ENCODE measurements at regions not wholly inside any gene's neighbourhood (a gene's known extent, or its start where the extent isn't known, plus 50 kb on each side); places are given as distances from the start of the nearest gene placed in this dataset.

- peak; percentile 90 for DNase-seq
- H3K4me3 ChIP-seq (ENCODE audit: low read length): no peak overlapping the region
- H3K9me3 ChIP-seq (replicated peaks; ENCODE audit: control insufficient read depth, low read depth, low read length): no peaks in the 10 kb centered on the region
- no peaks in the 10 kb centered on the region for H3K36me3 ChIP-seq (ENCODE audit: control insufficient read depth, insufficient read depth, low read length)
- no peaks in the 10 kb centered on the region for H3K4me1 ChIP-seq (ENCODE audit: control insufficient read depth, insufficient read depth, low read length)
- no peak overlapping the region for H3K27ac ChIP-seq (ENCODE audit: low read length)
- H3K27me3 ChIP-seq (ENCODE audit: control insufficient read depth, insufficient read depth, low read length): no peaks in the 10 kb centered on the region
- no CpG with 5 or more reads among the region's 2 CpGs for WGBS (ENCODE audit: insufficient coverage)
These were observed 642.1 kb downstream of the KCTD16 start for GRCh38 chr5:144812763-144813162.

- Histone ChIP-seq H3K36me3 (ENCODE audit: control insufficient read depth, insufficient read depth, low read length) (no peaks in the 10 kb centered on the region), H3K27me3 (ENCODE audit: control insufficient read depth, insufficient read depth, low read length) (no peaks in the 10 kb centered on the region), H3K9me3 (replicated peaks; ENCODE audit: control insufficient read depth, low read depth, low read length) (no peaks in the 10 kb centered on the region), H3K27ac (ENCODE audit: low read length) (no peak overlapping the region), H3K4me3 (ENCODE audit: low read length) (no peak overlapping the region), H3K4me1 (ENCODE audit: control insufficient read depth, insufficient read depth, low read length) (no peaks in the 10 kb centered on the region)
- no peak for DNase-seq
These were observed 629.5 kb downstream of the KCTD16 start for GRCh38 chr5:144800169-144800568.

DNA sequence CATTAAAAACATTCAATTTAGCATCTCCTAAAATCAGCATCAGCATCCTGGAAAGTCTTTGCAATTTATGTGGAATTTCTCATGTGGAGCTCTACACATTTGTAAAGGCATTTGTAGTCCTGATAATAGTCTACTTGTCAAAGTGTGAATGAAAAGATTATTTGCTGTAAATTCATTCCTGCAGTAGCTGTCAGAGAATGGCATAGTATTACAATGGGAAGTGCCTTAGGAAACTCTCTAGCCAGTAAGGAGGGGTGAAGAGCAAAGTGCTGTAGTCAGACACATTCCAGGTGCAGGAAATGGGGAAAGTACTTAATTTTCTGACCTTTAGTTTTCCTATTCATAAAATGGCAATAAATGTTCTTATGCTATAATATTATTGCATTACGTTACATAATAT is 627.9 kb downstream of the KCTD16 start:
- Histone ChIP-seq H3K27me3 (ENCODE audit: control insufficient read depth, insufficient read depth, low read length) (no peaks in the 10 kb centered on the region), H3K4me3 (ENCODE audit: low read length) (no peak overlapping the region), H3K9me3 (replicated peaks; ENCODE audit: control insufficient read depth, low read depth, low read length) (no peaks in the 10 kb centered on the region), H3K36me3 (ENCODE audit: control insufficient read depth, insufficient read depth, low read length) (no peaks in the 10 kb centered on the region), H3K27ac (ENCODE audit: low read length) (no peak overlapping the region), H3K4me1 (ENCODE audit: control insufficient read depth, insufficient read depth, low read length) (no peaks in the 10 kb centered on the region)
- no peak for DNase-seq
- WGBS (ENCODE audit: insufficient coverage): no CpG with 5 or more reads among the region's 1 CpG

DNA sequence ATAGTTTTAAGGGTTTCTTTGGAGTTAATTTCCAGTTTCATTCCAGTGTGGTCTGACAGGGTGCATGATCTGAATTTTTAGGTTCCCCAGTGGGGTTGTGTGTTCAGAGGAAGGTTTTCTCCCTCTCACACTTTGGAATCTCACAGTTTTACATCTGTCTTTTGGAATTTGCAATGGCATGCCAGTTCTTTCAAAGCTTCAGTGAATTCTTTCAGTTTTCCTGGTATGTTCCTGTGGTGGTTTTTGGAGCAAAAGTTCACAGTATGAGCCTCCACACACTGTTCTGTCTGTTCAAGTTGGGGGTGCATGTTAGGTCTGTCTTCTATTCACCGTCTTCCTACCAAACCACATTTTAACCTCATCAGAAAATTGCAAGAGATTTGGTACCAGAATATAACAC is 624.2 kb downstream of the KCTD16 start:
- Histone ChIP-seq H3K9me3 (replicated peaks; ENCODE audit: control insufficient read depth, low read depth, low read length) (no peaks in the 10 kb centered on the region), H3K36me3 (ENCODE audit: control insufficient read depth, insufficient read depth, low read length) (no peaks in the 10 kb centered on the region), H3K4me1 (ENCODE audit: control insufficient read depth, insufficient read depth, low read length) (no peaks in the 10 kb centered on the region), H3K4me3 (ENCODE audit: low read length) (no peak overlapping the region), H3K27me3 (ENCODE audit: control insufficient read depth, insufficient read depth, low read length) (no peaks in the 10 kb centered on the region), H3K27ac (ENCODE audit: low read length) (no peak overlapping the region)
- no peak for DNase-seq
- no CpG with 5 or more reads among the region's 1 CpG for WGBS (ENCODE audit: insufficient coverage)

- no peaks in the 10 kb centered on the region for H3K36me3 ChIP-seq (ENCODE audit: control insufficient read depth, insufficient read depth, low read length)
- no peak overlapping the region for H3K27ac ChIP-seq (ENCODE audit: low read length)
- H3K9me3 ChIP-seq (replicated peaks; ENCODE audit: control insufficient read depth, low read depth, low read length): no peaks in the 10 kb centered on the region
- H3K4me3 ChIP-seq (ENCODE audit: low read length): no peak overlapping the region
- 88% methylated on average over 1 of the region's 3 CpGs for WGBS (ENCODE audit: insufficient coverage)
- no peak for DNase-seq
- H3K4me1 ChIP-seq (ENCODE audit: control insufficient read depth, insufficient read depth, low read length): no peaks in the 10 kb centered on the region
- no peaks in the 10 kb centered on the region for H3K27me3 ChIP-seq (ENCODE audit: control insufficient read depth, insufficient read depth, low read length)
These were observed 617.9 kb downstream of the KCTD16 start for GRCh38 chr5:144788556-144788955.

DNA sequence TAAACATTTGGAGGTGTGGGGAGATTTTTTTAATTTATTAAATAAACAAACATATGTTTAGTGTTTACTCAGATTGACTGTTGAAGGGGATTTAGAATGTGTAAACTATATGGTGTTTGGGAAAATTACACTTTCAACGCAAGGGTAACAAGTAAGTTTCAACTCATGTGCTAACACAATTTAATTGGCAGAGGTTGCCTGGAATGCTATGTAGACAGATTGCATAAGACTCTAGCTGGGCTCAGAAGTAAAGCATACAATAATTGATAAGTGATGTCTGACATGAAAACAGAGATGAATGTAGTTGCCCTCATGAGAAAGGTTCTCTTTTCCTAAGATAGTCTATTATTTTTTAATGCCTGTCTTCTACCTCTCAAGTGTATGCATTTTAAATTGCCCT is 617.4 kb downstream of the KCTD16 start:
- Histone ChIP-seq H3K9me3 (replicated peaks; ENCODE audit: control insufficient read depth, low read depth, low read length) (no peaks in the 10 kb centered on the region), H3K4me1 (ENCODE audit: control insufficient read depth, insufficient read depth, low read length) (no peaks in the 10 kb centered on the region), H3K27ac (ENCODE audit: low read length) (no peak overlapping the region), H3K36me3 (ENCODE audit: control insufficient read depth, insufficient read depth, low read length) (no peaks in the 10 kb centered on the region), H3K4me3 (ENCODE audit: low read length) (no peak overlapping the region), H3K27me3 (ENCODE audit: control insufficient read depth, insufficient read depth, low read length) (no peaks in the 10 kb centered on the region)
- DNase-seq: no peak
- no CpG with 5 or more reads among the region's 1 CpG for WGBS (ENCODE audit: insufficient coverage)

DNA sequence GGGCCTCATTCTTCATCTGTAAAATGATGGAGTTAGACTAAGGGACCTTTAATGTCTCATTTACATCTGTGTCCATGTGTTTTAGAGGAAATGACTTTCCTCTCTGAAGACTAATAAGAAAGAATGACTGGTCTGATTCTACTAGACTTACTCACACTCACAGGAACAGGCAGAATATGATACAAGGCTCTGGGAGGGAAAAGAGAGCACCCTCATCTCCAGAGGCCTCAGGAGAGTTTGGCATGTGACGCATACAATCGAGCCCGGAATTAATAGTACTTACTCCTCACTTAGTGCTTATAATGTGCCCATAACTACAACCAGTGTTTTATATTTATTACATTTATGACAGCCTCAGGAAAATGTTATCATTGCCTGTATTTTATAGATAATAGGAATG is 608.7 kb downstream of the KCTD16 start:
- no peaks in the 10 kb centered on the region for H3K36me3 ChIP-seq (ENCODE audit: control insufficient read depth, insufficient read depth, low read length)
- DNase-seq: peak; percentile 10
- no peak overlapping the region for H3K4me3 ChIP-seq (ENCODE audit: low read length)
- H3K27ac ChIP-seq (ENCODE audit: low read length): no peak overlapping the region
- no CpG with 5 or more reads among the region's 3 CpGs for WGBS (ENCODE audit: insufficient coverage)
- no peaks in the 10 kb centered on the region for H3K9me3 ChIP-seq (replicated peaks; ENCODE audit: control insufficient read depth, low read depth, low read length)
- no peaks in the 10 kb centered on the region for H3K27me3 ChIP-seq (ENCODE audit: control insufficient read depth, insufficient read depth, low read length)
- H3K4me1 ChIP-seq (ENCODE audit: control insufficient read depth, insufficient read depth, low read length): no peaks in the 10 kb centered on the region

- Histone ChIP-seq H3K9me3 (replicated peaks; ENCODE audit: control insufficient read depth, low read depth, low read length) (no peaks in the 10 kb centered on the region), H3K27me3 (ENCODE audit: control insufficient read depth, insufficient read depth, low read length) (no peaks in the 10 kb centered on the region), H3K27ac (ENCODE audit: low read length) (no peak overlapping the region), H3K4me1 (ENCODE audit: control insufficient read depth, insufficient read depth, low read length) (no peaks in the 10 kb centered on the region), H3K4me3 (ENCODE audit: low read length) (no peak overlapping the region), H3K36me3 (ENCODE audit: control insufficient read depth, insufficient read depth, low read length) (no peaks in the 10 kb centered on the region)
- no CpG with 5 or more reads among the region's 2 CpGs for WGBS (ENCODE audit: insufficient coverage)
- peak; percentile 63 for DNase-seq
These were observed 607.9 kb downstream of the KCTD16 start for GRCh38 chr5:144778561-144778960.

- H3K4me3 ChIP-seq (ENCODE audit: low read length): no peak overlapping the region
- H3K27ac ChIP-seq (ENCODE audit: low read length): no peak overlapping the region
- WGBS (ENCODE audit: insufficient coverage): no CpG with 5 or more reads among the region's 1 CpG
- DNase-seq: no peak
- H3K4me1 ChIP-seq (ENCODE audit: control insufficient read depth, insufficient read depth, low read length): no peaks in the 10 kb centered on the region
- no peaks in the 10 kb centered on the region for H3K36me3 ChIP-seq (ENCODE audit: control insufficient read depth, insufficient read depth, low read length)
- H3K27me3 ChIP-seq (ENCODE audit: control insufficient read depth, insufficient read depth, low read length): no peaks in the 10 kb centered on the region
- H3K9me3 ChIP-seq (replicated peaks; ENCODE audit: control insufficient read depth, low read depth, low read length): no peaks in the 10 kb centered on the region
These were observed 603.5 kb downstream of the KCTD16 start for GRCh38 chr5:144774197-144774596.

GRCh38 chr5:144773628-144774027 is 603.0 kb downstream of the KCTD16 start:
- H3K9me3 ChIP-seq (replicated peaks; ENCODE audit: control insufficient read depth, low read depth, low read length): no peaks in the 10 kb centered on the region
- 83% methylated on average over 3 of the region's 4 CpGs for WGBS (ENCODE audit: insufficient coverage)
- no peak for DNase-seq

GRCh38 chr5:144771802-144772201 is 601.1 kb downstream of the KCTD16 start:
- H3K27ac ChIP-seq (ENCODE audit: low read length): no peak overlapping the region
- H3K9me3 ChIP-seq (replicated peaks; ENCODE audit: control insufficient read depth, low read depth, low read length): no peaks in the 10 kb centered on the region
- no CpG with 5 or more reads among the region's 2 CpGs for WGBS (ENCODE audit: insufficient coverage)
- no peaks in the 10 kb centered on the region for H3K4me1 ChIP-seq (ENCODE audit: control insufficient read depth, insufficient read depth, low read length)
- no peak for DNase-seq
- H3K27me3 ChIP-seq (ENCODE audit: control insufficient read depth, insufficient read depth, low read length): no peaks in the 10 kb centered on the region
- H3K4me3 ChIP-seq (ENCODE audit: low read length): no peak overlapping the region
- no peaks in the 10 kb centered on the region for H3K36me3 ChIP-seq (ENCODE audit: control insufficient read depth, insufficient read depth, low read length)

More at GRCh38 chr5:144773628-144774027, 603.0 kb downstream of the KCTD16 start:
- no peaks in the 10 kb centered on the region for H3K36me3 ChIP-seq (ENCODE audit: control insufficient read depth, insufficient read depth, low read length)
- no peaks in the 10 kb centered on the region for H3K4me1 ChIP-seq (ENCODE audit: control insufficient read depth, insufficient read depth, low read length)
- no peak overlapping the region for H3K27ac ChIP-seq (ENCODE audit: low read length)
- no peak overlapping the region for H3K4me3 ChIP-seq (ENCODE audit: low read length)
- no peaks in the 10 kb centered on the region for H3K27me3 ChIP-seq (ENCODE audit: control insufficient read depth, insufficient read depth, low read length)
